Central memory CD8-positive, alpha-beta T cell (primary cell): ENCODE measurements at regions not wholly inside any gene's neighbourhood (a gene's known extent, or its start where the extent isn't known, plus 50 kb on each side); places are given as distances from the start of the nearest gene placed in this dataset.
"Not testable (repeated sequence)": the region's sequence is repeated elsewhere in the genome, so short reads cannot be mapped to it uniquely, and the experiment has no call there.

Experiments used
- ATAC-seq: fragments of 150-1000 bp; cut with Tn5 transposase; replicated peaks from 2 replicates; pipeline ENCODE4 v1.10.0; 2022; ENCODE audit warnings: mild to moderate bottlenecking, moderate FRiP score, moderate number of reproducible peaks; ENCODE audit not compliant: poor library complexity, severe bottlenecking; ENCODE audit errors: extremely low read depth
- DNase-seq, 2 donors: peaks; one replicate each; pipeline ENCODE4 v3.0.0; 2021; ENCODE audit warnings: low spot score in 2 of 2
- H3K27ac Mint-ChIP-seq: one replicate; pipeline ENCODE4 v1.8.0; 2022; ENCODE audit warnings: low read depth, mild to moderate bottlenecking, moderate library complexity, mixed read lengths
- H3K27me3 Mint-ChIP-seq: one replicate; pipeline ENCODE4 v1.8.0; 2022; ENCODE audit warnings: mixed read lengths
- H3K36me3 Mint-ChIP-seq: one replicate; pipeline ENCODE4 v1.8.0; 2022; ENCODE audit warnings: mild to moderate bottlenecking, moderate library complexity, mixed read lengths; ENCODE audit not compliant: insufficient read depth
- H3K4me1 Mint-ChIP-seq: one replicate; pipeline ENCODE4 v1.8.0; 2022; ENCODE audit warnings: mixed read lengths
- H3K4me3 Mint-ChIP-seq: one replicate; pipeline ENCODE4 v1.8.0; 2022; ENCODE audit warnings: mild to moderate bottlenecking, moderate library complexity, mixed read lengths
- H3K9me3 Mint-ChIP-seq: one replicate; pipeline ENCODE4 v1.8.0; 2022; ENCODE audit warnings: mixed read lengths

GRCh38 chr9:26530841-26531240, 361.8 kb downstream of the CAAP1 start:
- Mint-ChIP-seq H3K27ac (no peak overlapping the region), H3K36me3 (peaks cover 2% of the 10 kb centered on the region), H3K9me3 (peaks cover 32% of the 10 kb centered on the region), H3K4me1 (no peaks in the 10 kb centered on the region), H3K4me3 (no peak overlapping the region), H3K27me3 (no peaks in the 10 kb centered on the region)
- no peak for ATAC-seq
- DNase-seq: no peak

GRCh38 chr9:26527931-26528330, 364.7 kb downstream of the CAAP1 start:
- no peaks in the 10 kb centered on the region for H3K27me3 Mint-ChIP-seq
- H3K9me3 Mint-ChIP-seq: peaks cover 37% of the 10 kb centered on the region
- no peak for DNase-seq
- ATAC-seq: no peak
- peaks cover 2% of the 10 kb centered on the region for H3K36me3 Mint-ChIP-seq
- no peak overlapping the region for H3K4me3 Mint-ChIP-seq
- H3K4me1 Mint-ChIP-seq: no peaks in the 10 kb centered on the region
- H3K27ac Mint-ChIP-seq: no peak overlapping the region

GRCh38 chr9:26524267-26524666, 368.3 kb downstream of the CAAP1 start:
- no peaks in the 10 kb centered on the region for H3K27me3 Mint-ChIP-seq
- no peak overlapping the region for H3K4me3 Mint-ChIP-seq
- H3K4me1 Mint-ChIP-seq: no peaks in the 10 kb centered on the region
- H3K36me3 Mint-ChIP-seq: peaks cover 2% of the 10 kb centered on the region
- ATAC-seq: no peak
- no peak for DNase-seq
- no peak overlapping the region for H3K27ac Mint-ChIP-seq
- H3K9me3 Mint-ChIP-seq: peaks cover 21% of the 10 kb centered on the region

GRCh38 chr9:26523577-26523976, 369.0 kb downstream of the CAAP1 start:
- no peak for ATAC-seq
- Mint-ChIP-seq H3K27ac (no peak overlapping the region), H3K4me1 (no peaks in the 10 kb centered on the region), H3K36me3 (peaks cover 2% of the 10 kb centered on the region), H3K4me3 (no peak overlapping the region), H3K9me3 (peaks cover 23% of the 10 kb centered on the region), H3K27me3 (no peaks in the 10 kb centered on the region)
- DNase-seq: no peak

GRCh38 chr9:26520141-26520540, 372.5 kb downstream of the CAAP1 start:
- H3K4me1 Mint-ChIP-seq: no peaks in the 10 kb centered on the region
- DNase-seq (no peak), ATAC-seq (no peak)
- peaks cover 2% of the 10 kb centered on the region for H3K36me3 Mint-ChIP-seq
- no peaks in the 10 kb centered on the region for H3K27me3 Mint-ChIP-seq
- no peak overlapping the region for H3K4me3 Mint-ChIP-seq
- H3K9me3 Mint-ChIP-seq: peaks cover 8% of the 10 kb centered on the region
- H3K27ac Mint-ChIP-seq: no peak overlapping the region

- no peaks in the 10 kb centered on the region for H3K36me3 Mint-ChIP-seq
- no peak overlapping the region for H3K27ac Mint-ChIP-seq
- H3K27me3 Mint-ChIP-seq: no peaks in the 10 kb centered on the region
- DNase-seq (no peak), ATAC-seq (no peak)
- H3K4me1 Mint-ChIP-seq: no peaks in the 10 kb centered on the region
- peaks cover 19% of the 10 kb centered on the region for H3K9me3 Mint-ChIP-seq
- H3K4me3 Mint-ChIP-seq: no peak overlapping the region
These were observed 375.7 kb downstream of the CAAP1 start for GRCh38 chr9:26516773-26517343.

- Mint-ChIP-seq H3K27me3 (no peaks in the 10 kb centered on the region), H3K27ac (no peak overlapping the region), H3K36me3 (no peaks in the 10 kb centered on the region), H3K9me3 (peaks cover 19% of the 10 kb centered on the region), H3K4me3 (no peak overlapping the region), H3K4me1 (no peaks in the 10 kb centered on the region)
- no peak for ATAC-seq
- DNase-seq: no peak
These were observed 378.9 kb downstream of the CAAP1 start for GRCh38 chr9:26513730-26514129.

- no peaks in the 10 kb centered on the region for H3K36me3 Mint-ChIP-seq
- peaks cover 19% of the 10 kb centered on the region for H3K9me3 Mint-ChIP-seq
These were observed 382.5 kb downstream of the CAAP1 start for GRCh38 chr9:26510137-26510536.

GRCh38 chr9:26508897-26509296, 383.7 kb downstream of the CAAP1 start:
- Mint-ChIP-seq H3K4me3 (no peak overlapping the region), H3K9me3 (peaks cover 11% of the 10 kb centered on the region), H3K27ac (no peak overlapping the region), H3K36me3 (no peaks in the 10 kb centered on the region), H3K4me1 (no peaks in the 10 kb centered on the region), H3K27me3 (no peaks in the 10 kb centered on the region)
- ATAC-seq (no peak), DNase-seq (no peak)

More at GRCh38 chr9:26510137-26510536, 382.5 kb downstream of the CAAP1 start:
- H3K4me3 Mint-ChIP-seq: no peak overlapping the region
- H3K27ac Mint-ChIP-seq: no peak overlapping the region
- H3K27me3 Mint-ChIP-seq: no peaks in the 10 kb centered on the region
- H3K4me1 Mint-ChIP-seq: no peaks in the 10 kb centered on the region
- ATAC-seq: no peak
- DNase-seq: no peak

- Mint-ChIP-seq H3K4me3 (no peak overlapping the region), H3K27me3 (no peaks in the 10 kb centered on the region), H3K4me1 (no peaks in the 10 kb centered on the region), H3K9me3 (no peaks in the 10 kb centered on the region), H3K36me3 (no peaks in the 10 kb centered on the region), H3K27ac (no peak overlapping the region)
- ATAC-seq: no peak
- no peak for DNase-seq
These were observed 388.5 kb downstream of the CAAP1 start for GRCh38 chr9:26504057-26504456.

- Mint-ChIP-seq H3K4me1 (no peaks in the 10 kb centered on the region), H3K27ac (no peak overlapping the region), H3K27me3 (no peaks in the 10 kb centered on the region), H3K36me3 (no peaks in the 10 kb centered on the region), H3K9me3 (peaks cover 11% of the 10 kb centered on the region), H3K4me3 (no peak overlapping the region)
- ATAC-seq: no peak
- DNase-seq: no peak
These were observed 390.3 kb downstream of the CAAP1 start for GRCh38 chr9:26502311-26502710.

- H3K27me3 Mint-ChIP-seq: no peaks in the 10 kb centered on the region
- peaks cover 11% of the 10 kb centered on the region for H3K9me3 Mint-ChIP-seq
- no peak overlapping the region for H3K4me3 Mint-ChIP-seq
- no peaks in the 10 kb centered on the region for H3K36me3 Mint-ChIP-seq
- no peak for DNase-seq
- no peak for ATAC-seq
- H3K4me1 Mint-ChIP-seq: no peaks in the 10 kb centered on the region
- H3K27ac Mint-ChIP-seq: no peak overlapping the region
These were observed 392.1 kb downstream of the CAAP1 start for GRCh38 chr9:26500471-26500870.

- not testable (repeated sequence) for H3K27me3 Mint-ChIP-seq, H3K27ac Mint-ChIP-seq, ATAC-seq, H3K36me3 Mint-ChIP-seq, H3K4me3 Mint-ChIP-seq, H3K4me1 Mint-ChIP-seq, DNase-seq
- peaks cover 17% of the 10 kb centered on the region for H3K9me3 Mint-ChIP-seq
These were observed 399.7 kb downstream of the CAAP1 start for GRCh38 chr9:26492608-26493521.
